GM19240 (cell line): ENCODE measurements at regions not wholly inside any gene's neighbourhood (a gene's known extent, or its start where the extent isn't known, plus 50 kb on each side); places are given as distances from the start of the nearest gene placed in this dataset.

Source experiments
- DNase-seq: peaks from one replicate; pipeline ENCODE4 v3.0.0; 2011; ENCODE audit warnings: low spot score; ENCODE audit not compliant: insufficient read length

DNA sequence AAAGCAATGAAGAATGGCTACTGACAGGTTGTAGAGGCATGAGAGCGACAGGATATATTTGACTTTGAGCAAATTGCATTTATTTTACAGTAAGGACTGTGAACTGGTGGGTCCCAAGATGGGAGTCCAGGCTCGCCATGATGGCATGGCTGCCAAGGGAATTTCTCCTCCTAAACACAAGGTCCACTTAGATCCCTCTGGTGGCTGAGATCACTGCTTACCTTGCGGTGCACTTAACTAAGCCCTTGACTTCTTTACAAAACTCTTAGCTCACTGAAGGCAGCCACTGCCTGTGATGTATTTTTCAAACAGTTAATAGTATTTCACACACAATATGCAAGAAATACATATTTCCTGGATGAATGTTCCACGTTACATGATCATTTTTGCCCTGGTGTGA, 50.3 kb upstream of the SORBS2 start:
- no peak for DNase-seq

DNA sequence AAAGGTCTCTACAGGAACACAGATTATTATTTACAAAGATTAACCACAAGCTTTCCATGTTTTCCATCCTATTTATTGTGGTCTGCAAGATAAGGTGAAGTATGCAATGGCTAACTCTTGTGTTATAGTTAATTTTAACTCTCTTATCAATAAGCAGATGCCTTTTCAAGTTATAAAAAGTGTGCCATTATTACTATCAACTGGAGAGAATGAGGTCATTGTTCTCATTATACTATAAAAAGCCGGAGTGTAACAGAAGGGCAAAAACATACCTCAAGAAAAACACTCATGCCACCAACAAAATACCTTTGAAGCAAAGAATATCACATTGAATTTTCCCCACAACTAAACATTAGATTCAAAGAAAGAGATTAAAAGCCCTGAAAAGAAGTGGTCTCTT, 52.0 kb upstream of the SORBS2 start:
- DNase-seq = no peak

DNA sequence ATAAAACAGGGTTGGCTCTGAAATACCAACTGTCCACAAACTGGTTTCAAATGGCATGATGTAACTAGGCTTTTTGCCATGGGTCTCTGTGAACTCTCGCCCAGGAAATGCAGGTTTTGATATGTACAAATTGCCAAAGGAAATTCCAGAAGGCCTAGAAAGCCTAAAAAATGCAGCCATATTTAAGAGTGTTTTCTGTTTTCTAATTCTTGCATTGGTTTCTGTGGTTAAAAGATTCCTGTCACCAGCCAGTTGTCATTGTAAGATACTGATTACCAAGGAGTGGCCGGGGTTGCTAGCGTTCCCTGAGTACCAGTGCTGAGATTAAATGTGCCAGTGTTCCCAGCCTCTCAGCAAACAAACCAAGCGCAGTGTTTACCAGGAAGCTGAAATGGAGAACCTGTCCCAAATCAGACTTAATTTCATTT, 53.9 kb upstream of the SORBS2 start:
- DNase-seq = no peak

DNA sequence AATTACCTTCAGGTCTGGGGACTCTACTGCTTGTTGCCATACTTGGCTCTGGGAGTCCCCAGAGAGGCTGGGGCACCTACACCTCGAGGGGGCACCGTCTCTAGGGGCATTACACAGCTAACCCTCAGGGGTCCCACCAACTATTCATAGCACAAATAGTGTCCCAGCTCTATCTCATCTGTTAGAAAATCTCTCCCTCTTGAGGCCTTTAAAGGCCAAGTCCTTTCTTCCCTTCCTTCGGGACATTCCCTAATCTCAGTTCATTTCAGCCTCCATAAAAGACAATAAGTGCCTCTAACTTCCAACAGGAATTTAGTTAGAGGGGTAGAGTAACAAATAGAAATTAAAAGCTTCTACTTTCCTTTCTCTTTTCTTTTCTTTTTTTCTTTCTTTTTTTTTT, 55.8 kb upstream of the SORBS2 start:
- no peak for DNase-seq

DNA sequence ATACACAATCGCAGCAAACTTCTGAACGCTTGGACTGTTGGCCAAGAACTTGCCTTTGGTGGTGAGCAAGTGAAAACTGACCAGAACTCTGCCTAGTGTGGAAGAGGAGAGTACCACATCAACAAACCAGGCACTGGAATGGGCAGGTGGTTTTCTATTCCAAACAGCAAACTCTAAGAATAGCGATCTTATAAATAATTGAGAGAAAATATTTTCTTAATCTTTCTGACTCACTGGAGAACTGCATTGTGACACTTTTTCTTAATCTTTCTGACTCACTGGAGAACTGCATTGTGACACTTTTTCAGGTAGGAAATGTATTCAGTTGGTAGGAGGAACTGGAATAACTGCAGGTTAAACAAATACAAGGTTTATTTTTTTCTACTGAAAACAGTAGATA, 57.0 kb upstream of the SORBS2 start:
- DNase-seq = no peak

DNA sequence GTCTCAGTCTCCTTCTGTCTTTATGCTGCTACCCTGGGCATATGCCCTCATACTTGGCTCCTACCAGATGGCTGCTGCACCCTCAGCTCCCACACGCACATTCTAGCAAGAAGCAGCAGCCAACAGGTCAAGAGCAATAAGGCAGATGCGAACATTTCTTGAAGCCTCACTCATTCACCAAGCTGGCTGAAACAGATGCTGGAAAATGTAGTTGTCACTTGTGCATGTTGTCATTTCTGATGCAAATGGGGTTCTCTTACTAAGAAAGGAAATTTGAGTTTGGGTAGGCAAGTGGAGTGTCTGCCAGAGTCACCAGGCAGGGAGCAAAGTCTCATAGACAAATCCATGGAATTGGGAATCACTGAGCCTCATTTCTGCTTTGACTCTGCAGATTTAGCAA, 57.4 kb upstream of the SORBS2 start:
- no peak for DNase-seq

DNA sequence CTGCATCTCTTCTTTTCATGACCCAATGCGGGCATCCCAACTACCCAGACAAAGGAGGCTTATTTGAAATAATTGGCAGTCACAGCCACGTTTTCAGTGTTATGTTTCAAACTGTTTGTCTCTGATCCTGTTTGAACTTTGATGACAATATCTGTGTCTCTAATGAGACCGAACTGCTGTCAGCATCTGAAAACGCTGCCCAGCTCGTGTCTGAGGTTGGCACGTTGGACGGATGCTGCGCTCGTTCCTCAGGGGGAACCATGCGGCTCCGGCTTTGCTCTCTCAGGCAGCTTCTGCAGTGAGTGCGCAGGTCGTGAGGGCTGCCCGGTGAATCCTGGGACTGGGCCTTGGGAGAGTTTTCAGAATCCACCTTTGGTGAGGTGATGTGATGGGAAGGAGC, 58.4 kb upstream of the SORBS2 start:
- DNase-seq = no peak

DNA sequence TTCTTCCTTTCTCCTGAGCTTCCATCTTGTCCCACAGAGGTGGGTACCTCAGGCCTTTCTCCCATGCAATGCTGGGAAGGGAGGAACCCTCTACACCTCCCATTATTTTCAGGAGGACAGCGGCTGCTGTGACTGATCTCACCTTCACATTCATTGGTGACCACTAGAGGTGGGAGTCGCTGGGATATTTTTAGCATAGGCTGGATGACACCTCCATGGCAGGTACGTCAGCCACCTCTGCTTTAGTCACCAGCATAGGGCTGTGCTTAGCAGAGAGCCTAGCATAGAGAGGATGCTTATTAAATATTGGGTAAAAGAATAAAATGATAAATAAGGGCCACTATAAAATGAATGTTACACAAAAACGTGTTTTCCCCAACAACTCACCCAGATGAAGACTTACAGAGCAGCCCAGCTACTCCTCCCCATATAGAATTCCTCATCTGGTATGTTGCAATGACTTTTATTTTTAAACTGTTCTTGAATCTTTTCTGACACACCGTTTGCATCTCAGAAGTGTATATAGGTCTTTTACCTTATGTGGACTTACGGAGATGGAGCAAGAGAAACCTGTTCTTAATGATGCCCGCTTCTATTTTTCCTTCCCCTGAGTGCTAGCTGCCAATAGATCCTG, 60.9 kb upstream of the SORBS2 start:
- no peak for DNase-seq

DNA sequence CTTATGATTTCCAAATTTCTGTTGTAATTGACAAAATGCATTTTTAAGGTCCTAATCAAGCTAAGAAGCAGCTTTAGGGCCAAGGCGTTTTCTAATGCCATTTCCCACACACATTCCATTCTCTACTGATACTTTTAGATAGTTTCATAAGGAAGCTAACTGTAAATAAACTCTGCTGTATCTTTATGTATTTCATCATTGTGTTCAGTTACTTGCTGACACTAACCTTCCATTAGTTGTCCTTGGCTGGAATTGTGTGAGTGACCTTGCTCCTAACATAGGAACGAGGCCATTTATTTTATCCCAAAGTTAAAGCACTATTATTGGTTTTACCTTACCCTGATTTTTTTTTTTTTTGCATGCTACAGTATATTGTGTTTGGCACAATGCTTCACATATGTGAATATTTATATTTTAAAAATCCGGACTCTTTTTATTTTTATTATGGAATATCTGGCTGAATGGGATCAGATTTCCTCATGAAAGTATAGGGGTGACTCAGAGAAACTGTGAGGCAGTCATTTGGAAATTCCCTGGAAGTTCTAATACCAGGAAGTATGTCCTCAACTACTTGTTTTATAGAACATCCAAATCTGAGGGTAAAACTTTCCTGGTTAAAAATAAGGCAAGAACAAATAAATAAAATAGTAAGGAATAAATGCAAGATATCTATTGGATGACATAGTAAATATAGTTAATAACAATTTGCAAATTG, 62.7 kb upstream of the SORBS2 start:
- DNase-seq = no peak

DNA sequence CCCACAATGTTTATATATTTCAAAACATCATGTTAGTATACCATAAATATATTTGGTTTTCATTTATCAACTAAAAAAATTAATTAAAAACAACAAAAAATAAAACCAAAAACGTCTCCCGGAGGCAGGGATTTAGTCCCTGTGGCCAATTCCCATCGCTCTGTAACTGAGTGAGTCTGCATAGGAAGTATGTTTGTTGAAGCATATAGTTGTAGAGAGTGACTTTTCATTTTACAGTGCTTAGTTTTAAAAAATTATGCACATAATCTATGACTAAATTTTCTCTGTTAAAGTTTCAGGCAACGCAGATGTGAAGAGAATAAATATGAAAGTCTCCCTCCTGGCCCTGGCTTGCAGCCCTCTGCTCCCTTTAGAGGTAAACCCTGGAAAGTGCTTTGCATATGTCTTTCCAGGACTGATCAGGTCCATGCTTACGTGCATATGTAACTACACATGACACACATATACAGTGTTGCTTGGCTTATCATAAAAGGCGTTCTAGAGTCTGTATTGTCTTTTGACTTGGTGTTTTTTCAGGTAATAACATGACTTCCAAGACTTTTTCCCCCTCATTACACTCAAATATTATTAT, 63.4 kb upstream of the SORBS2 start:
- DNase-seq = no peak

DNA sequence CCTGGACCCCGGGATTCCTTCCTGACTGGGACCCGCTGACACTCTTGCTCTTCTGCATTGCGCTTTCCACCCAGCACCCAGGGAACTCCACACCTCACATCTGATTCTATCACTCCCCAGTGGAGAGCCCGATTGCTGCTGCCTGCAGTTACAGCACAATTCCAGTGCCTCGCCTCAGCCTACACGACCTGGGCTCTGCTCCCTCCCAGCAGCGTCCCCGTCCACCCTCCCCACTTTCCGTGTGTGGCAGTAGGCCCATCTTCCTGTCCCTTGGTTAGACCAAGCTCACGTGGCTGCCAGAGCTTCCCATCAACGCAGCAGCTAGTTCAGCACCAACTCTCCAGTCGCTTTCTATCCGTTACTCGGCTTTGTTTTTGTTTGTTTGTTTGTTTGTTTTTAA, 66.6 kb upstream of the SORBS2 start:
- DNase-seq = no peak

DNA sequence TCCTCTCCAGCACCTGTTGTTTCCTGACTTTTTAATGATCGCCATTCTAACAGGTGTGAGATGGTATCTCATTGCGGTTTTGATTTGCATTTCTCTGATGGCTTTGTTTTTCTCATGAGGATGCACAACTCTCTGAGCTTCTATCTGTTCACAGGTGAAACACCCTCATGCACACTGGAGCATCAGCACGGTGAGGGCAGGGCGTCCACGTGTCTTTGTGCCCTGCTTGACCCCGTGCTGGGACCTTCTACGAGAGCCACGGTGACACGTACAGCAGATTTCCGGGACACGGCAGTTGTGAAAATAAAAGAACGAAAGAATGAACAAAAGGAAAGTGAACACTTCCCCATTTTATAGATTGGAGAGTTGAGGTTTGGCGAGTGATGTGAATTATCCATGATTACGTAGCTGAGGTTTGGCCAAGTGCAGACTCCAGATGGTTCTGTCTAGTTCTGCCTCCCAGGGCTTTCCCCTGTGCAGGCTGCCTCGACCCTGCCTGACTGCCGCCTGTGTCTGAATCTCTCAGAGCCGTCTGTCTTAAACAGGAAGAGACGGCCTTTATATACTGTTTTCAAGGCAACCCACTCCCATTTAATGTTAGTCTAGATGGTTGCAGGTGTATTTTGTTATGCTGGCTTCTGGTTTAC, 67.8 kb upstream of the SORBS2 start:
- no peak for DNase-seq

DNA sequence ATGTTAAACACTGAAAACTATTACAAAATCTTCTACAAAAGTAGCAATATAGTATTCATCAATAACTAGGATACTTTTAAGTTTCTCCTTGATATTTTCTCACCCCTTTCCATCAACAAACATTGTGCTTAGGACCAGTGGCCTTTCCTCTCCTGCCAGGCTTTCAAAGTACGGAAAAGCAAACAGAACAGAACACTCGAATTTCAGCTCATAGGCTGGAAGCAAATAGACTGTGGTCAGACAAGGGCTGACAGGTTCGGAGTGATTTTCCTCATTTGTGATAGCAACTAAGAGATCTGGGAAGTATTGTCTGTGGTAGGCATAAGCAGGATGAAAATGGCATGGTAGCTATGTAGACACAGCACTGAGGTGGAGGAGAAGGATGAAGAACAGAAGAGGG, 68.6 kb upstream of the SORBS2 start:
- no peak for DNase-seq

DNA sequence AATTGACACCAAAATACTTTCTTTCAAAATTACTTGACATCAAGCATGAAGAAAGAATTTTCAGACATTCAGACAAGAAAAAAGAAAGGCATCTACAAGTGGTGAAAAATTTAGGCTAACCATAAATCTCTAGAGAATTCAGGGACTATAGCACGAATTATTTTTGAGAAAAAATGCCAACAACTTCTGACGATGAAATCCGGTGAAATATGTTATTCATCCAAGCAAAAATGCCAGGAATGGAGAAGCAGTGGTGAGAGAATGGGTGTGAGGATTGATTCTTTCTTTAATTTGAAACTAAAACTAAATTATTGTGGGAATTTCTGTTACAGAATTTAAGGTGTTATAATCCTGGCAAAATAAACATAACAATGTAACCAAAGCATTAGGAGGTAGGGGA, 69.4 kb upstream of the SORBS2 start:
- DNase-seq = no peak

DNA sequence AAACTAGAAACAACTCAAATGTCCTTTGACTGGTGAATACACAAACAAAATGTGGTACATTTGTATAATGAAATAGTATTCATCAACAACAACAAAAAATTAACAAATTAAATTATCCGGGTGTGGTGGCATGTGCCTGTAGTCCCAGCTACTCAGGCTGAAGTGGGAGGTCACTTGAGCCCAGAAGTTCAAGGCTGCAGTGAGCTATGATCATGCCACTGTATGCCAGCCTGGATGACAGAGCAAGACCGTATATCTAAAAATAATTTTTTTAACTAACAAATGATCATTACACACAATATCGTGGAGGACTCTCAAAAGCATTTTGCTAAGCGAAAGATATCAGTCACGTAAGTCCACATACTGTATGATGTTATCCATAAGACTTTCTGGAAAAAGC, 71.6 kb upstream of the SORBS2 start:
- DNase-seq = no peak

DNA sequence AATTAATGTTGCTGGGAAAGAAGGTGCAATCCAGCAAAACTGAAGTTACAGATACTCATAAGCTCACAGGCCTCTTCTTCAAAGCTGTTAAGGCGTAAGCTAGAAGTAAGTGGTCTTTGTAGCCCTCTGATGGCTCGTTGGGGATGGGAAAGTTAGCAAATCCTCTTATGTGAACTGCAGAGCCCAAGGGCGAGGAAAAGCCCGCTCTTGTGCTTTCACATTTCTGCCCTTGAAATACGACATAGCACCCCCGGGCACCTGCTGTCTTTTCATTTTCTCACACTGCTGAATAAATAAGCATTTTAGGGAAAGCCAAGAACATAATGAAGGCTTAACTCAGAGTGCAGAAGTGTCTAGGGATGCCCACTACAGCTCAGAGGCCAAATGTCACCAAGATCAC, 73.1 kb upstream of the SORBS2 start:
- DNase-seq = no peak

DNA sequence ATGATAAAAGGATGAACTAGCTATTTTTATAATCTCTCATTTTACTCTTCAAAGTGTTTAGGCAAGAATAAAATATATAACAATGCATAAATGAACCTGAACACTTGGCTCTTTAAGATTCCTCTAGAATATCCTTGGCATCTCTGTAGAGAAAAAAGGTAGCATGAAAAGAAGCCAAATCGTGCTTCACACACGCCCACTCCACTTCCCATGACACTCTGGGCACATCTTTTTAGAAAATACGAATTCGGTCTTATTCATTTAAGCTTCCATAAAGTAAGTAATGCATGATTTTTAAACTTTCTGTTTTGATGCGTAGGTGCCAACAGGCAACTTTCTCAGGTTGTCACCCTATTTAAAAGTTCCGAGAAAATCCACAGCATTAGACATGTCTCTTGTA, 73.6 kb upstream of the SORBS2 start:
- no peak for DNase-seq

DNA sequence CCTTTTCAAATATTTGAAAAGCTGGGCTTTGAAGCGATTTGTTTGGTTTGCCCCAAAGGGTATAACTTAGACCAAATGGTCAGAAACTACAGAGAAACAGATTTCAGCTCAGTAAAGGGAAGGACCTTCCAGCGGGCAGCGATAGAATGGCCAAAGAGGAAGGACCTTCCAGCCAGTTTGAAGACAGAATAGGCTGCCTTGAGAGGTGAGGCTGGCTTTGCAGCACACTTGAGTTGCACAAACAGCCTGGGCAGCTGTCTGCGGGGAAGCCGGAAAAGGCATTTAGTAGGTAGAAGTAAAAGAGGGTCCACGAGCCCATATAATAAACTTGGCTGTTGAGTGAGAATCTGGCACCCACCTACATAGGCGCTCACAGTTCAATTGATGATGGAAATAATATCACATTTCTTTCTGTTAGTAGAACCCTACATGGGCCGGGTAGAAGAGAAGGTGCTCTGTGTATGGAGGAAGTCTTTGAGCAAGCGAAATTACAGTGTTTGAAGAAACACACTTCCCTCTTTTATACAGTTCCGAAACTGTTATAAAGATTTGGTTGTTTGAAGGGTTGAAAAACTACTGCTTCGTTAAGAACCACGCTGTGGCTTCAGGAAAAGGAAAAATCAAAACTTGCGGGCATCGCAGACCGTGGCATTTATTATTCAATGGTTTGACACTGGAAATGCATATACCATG, 75.0 kb upstream of the SORBS2 start:
- no peak for DNase-seq

DNA sequence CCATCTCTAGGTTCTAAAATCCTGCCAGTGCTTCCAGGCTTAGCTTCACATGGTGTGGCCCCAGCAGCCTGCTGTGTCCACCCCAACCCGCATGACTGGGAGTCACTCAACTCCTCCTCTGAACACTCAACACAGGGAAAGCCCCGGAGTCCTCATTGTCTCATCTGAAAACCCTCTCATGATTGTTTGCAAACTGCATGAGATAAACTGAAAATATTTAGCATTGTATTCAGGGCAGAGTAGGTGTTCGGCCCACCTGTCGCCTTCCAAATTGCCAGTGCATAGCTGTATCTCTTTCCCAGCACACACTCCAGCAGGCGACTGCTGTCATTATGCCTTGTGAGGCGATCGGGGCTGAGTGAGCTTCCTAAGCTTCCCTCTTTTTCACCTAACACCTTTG, 76.7 kb upstream of the SORBS2 start:
- DNase-seq = no peak

DNA sequence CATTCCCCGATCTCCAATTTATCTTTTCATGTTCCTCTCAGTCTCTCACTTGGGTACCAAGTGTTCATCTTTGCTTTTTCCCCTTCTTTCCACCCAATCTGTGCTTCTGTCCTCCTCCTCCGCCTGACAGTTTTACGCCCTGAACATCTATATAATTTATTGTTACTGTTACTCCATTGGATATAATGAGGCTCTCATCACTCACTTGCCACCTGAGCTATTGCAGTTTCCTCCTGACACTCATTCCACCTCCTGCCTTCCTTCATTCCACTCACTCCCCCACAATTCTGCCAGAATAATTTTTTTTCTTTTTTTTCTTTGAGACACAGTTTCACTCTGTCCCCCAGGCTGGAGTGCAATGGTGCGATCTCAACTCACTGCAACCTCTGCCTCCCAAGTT, 77.6 kb upstream of the SORBS2 start:
- DNase-seq = no peak

DNA sequence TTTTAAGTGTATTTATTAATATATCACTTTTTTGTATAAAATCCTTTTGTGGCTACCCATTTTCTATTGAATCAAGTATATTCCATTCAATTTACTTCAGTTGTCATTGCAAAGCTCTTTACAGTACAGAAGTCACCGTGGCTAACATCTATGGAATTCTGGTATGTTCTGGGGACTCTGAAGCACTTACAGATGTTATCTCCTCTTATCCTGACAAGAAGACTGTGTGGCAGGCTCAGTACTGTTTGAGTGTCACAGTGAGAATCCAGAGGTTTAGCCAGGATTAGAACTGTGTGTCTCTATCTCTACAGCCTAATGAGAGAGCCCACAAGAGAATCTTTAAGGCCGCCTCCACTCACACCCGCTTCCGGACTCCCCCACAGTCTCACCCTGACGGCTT, 78.2 kb upstream of the SORBS2 start:
- DNase-seq = no peak

DNA sequence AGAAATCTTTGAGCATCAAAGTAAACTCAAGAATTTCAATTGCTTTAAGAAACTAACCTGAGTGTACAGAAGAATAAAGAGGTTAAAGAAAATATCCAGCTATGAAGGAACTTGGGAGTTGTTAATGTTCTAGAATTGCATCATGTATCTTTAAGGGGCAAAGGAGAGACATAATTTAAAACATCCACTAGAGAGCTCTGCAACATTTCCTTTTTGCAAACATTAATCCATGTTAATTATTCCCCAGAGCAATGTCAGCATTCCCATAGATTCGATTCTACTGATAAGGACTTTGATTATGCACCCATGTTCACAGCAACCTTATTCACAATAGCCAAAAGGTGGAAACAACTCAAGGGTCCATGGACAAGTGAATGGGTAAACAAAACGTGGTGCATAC, 80.2 kb upstream of the SORBS2 start:
- DNase-seq = no peak
